ENCODE measurements at regions not wholly inside any gene's neighbourhood (a gene's known extent, or its start where the extent isn't known, plus 50 kb on each side); places are given as distances from the start of the nearest gene placed in this dataset.

GRCh38 chr5:32500181-32500580 is 55.6 kb upstream of the ZFR start:
- DNase-seq (no peak), ATAC-seq (replicated peaks in 1 of 4) (no peak)
- ChIA-PET POLR2A (no interaction called here), CTCF (interaction anchor here (0.6 to 1.1 kb wide), 2 partner anchors 12 to 13 kb away, joined by 3 to 5 read pairs; no protein-coding TSS in a partner anchor)
- H3K4me3 ChIP-seq (ENCODE audit: control insufficient read depth in 1 of 2, extremely low read depth in 1 of 2, low read length in 1 of 2): no peak overlapping the region
- no peak overlapping the region for H3K4me3 Mint-ChIP-seq
- peaks cover 10 to 16% (median 11%) of the 10 kb centered on the region in 3 donors for H3K4me1 Mint-ChIP-seq
- H3K4me1 ChIP-seq (ENCODE audit: control insufficient read depth in 1 of 2, extremely low read depth in 1 of 2, insufficient read depth in 2 of 2, low read length in 2 of 2): peaks cover 3 to 8% of the 10 kb centered on the region in 2 experiments
- H3K27me3 Mint-ChIP-seq: peaks cover 0 to 9% of the 10 kb centered on the region in 2 donors
- WGBS (ENCODE audit: insufficient coverage): 94% methylated on average over 3 of the region's 7 CpGs
- no peaks in the 10 kb centered on the region for H3K36me3 Mint-ChIP-seq
- no peak overlapping the region for H3K27ac Mint-ChIP-seq
- peaks cover 0 to 4% of the 10 kb centered on the region in 2 experiments for H3K27me3 ChIP-seq (replicated peaks in 1 of 2; ENCODE audit: control insufficient read depth in 2 of 2, extremely low read depth in 1 of 2, insufficient read depth in 2 of 2, low read length in 1 of 2)
- H3K27ac ChIP-seq (ENCODE audit: low read length): no peak overlapping the region
- H3K36me3 ChIP-seq (ENCODE audit: control insufficient read depth in 2 of 2, extremely low read depth in 1 of 2, insufficient read depth in 1 of 2, low read length in 1 of 2): no peaks in the 10 kb centered on the region
- no peaks in the 10 kb centered on the region for H3K9me3 ChIP-seq
- H3K9me3 Mint-ChIP-seq: no peaks in the 10 kb centered on the region

GRCh38 chr5:32499261-32499660 is 54.7 kb upstream of the ZFR start:
- WGBS (ENCODE audit: insufficient coverage): 60% methylated on average over 1 of the region's 2 CpGs

GRCh38 chr5:32498484-32498883 is 53.9 kb upstream of the ZFR start:
- H3K4me3 Mint-ChIP-seq: no peak overlapping the region
- H3K27me3 Mint-ChIP-seq: peaks cover 0 to 3% of the 10 kb centered on the region in 2 donors
- ChIA-PET CTCF (interaction anchor here (1.3 to 2.8 kb wide), 3 partner anchors 10 to 92 kb away, joined by 5 to 11 read pairs (median 9); no protein-coding TSS in a partner anchor), POLR2A (interaction anchor here in 1 of 2 donors (0.6 kb wide), 1 partner anchor 92 kb away, joined by 3 read pairs; no protein-coding TSS in a partner anchor)
- Histone ChIP-seq H3K27me3 (replicated peaks in 1 of 2; ENCODE audit: control insufficient read depth in 2 of 2, extremely low read depth in 1 of 2, insufficient read depth in 2 of 2, low read length in 1 of 2) (peaks cover 0 to 4% of the 10 kb centered on the region in 2 experiments), H3K4me3 (ENCODE audit: control insufficient read depth in 1 of 2, extremely low read depth in 1 of 2, low read length in 1 of 2) (no peak overlapping the region), H3K27ac (ENCODE audit: low read length) (no peak overlapping the region), H3K9me3 (no peaks in the 10 kb centered on the region), H3K36me3 (ENCODE audit: control insufficient read depth in 2 of 2, extremely low read depth in 1 of 2, insufficient read depth in 1 of 2, low read length in 1 of 2) (no peaks in the 10 kb centered on the region), H3K4me1 (ENCODE audit: control insufficient read depth in 1 of 2, extremely low read depth in 1 of 2, insufficient read depth in 2 of 2, low read length in 2 of 2) (no peaks in the 10 kb centered on the region)
- H3K4me1 Mint-ChIP-seq: peaks cover 0 to 6% (median 2%) of the 10 kb centered on the region in 3 donors
- no peaks in the 10 kb centered on the region for H3K36me3 Mint-ChIP-seq
- H3K9me3 Mint-ChIP-seq: no peaks in the 10 kb centered on the region
- ATAC-seq (replicated peaks in 1 of 4) (no peak), DNase-seq (no peak)
- H3K27ac Mint-ChIP-seq: no peak overlapping the region

More at GRCh38 chr5:32499261-32499660, 54.7 kb upstream of the ZFR start:
- H3K4me3 ChIP-seq (ENCODE audit: control insufficient read depth in 1 of 2, extremely low read depth in 1 of 2, low read length in 1 of 2): no peak overlapping the region
- Mint-ChIP-seq H3K4me1 (peaks cover under 1 to 7% (median 2%) of the 10 kb centered on the region in 3 donors), H3K27ac (no peak overlapping the region), H3K9me3 (no peaks in the 10 kb centered on the region), H3K36me3 (no peaks in the 10 kb centered on the region), H3K4me3 (no peak overlapping the region), H3K27me3 (peaks cover 0 to 3% of the 10 kb centered on the region in 2 donors)
- H3K4me1 ChIP-seq (ENCODE audit: control insufficient read depth in 1 of 2, extremely low read depth in 1 of 2, insufficient read depth in 2 of 2, low read length in 2 of 2): no peaks in the 10 kb centered on the region
- ATAC-seq (replicated peaks in 1 of 4): no peak
- no peaks in the 10 kb centered on the region for H3K36me3 ChIP-seq (ENCODE audit: control insufficient read depth in 2 of 2, extremely low read depth in 1 of 2, insufficient read depth in 1 of 2, low read length in 1 of 2)
- no peaks in the 10 kb centered on the region for H3K9me3 ChIP-seq
- H3K27me3 ChIP-seq (replicated peaks in 1 of 2; ENCODE audit: control insufficient read depth in 2 of 2, extremely low read depth in 1 of 2, insufficient read depth in 2 of 2, low read length in 1 of 2): peaks cover 0 to 4% of the 10 kb centered on the region in 2 experiments
- POLR2A ChIA-PET: no interaction called here
- no peak for DNase-seq
- CTCF ChIA-PET: interaction anchor here (0.5 to 1.7 kb wide), 6 partner anchors 9 to 91 kb away, joined by 3 to 9 read pairs (median 5); no protein-coding TSS in a partner anchor
- H3K27ac ChIP-seq (ENCODE audit: low read length): no peak overlapping the region

- no peaks in the 10 kb centered on the region for H3K9me3 Mint-ChIP-seq
- H3K27me3 ChIP-seq (replicated peaks in 1 of 2; ENCODE audit: control insufficient read depth in 2 of 2, extremely low read depth in 1 of 2, insufficient read depth in 2 of 2, low read length in 1 of 2): peaks cover 0 to 4% of the 10 kb centered on the region in 2 experiments
Observed at GRCh38 chr5:32496104-32496503, 51.6 kb upstream of the ZFR start.

GRCh38 chr5:32494827-32495226 is 50.3 kb upstream of the ZFR start:
- ATAC-seq (replicated peaks in 1 of 4) (no peak), DNase-seq (no peak)
- Histone ChIP-seq H3K27ac (ENCODE audit: low read length) (no peak overlapping the region), H3K4me1 (ENCODE audit: control insufficient read depth in 1 of 2, extremely low read depth in 1 of 2, insufficient read depth in 2 of 2, low read length in 2 of 2) (no peaks in the 10 kb centered on the region), H3K27me3 (replicated peaks in 1 of 2; ENCODE audit: control insufficient read depth in 2 of 2, extremely low read depth in 1 of 2, insufficient read depth in 2 of 2, low read length in 1 of 2) (peaks cover 0 to 4% of the 10 kb centered on the region in 2 experiments), H3K9me3 (no peaks in the 10 kb centered on the region), H3K36me3 (ENCODE audit: control insufficient read depth in 2 of 2, extremely low read depth in 1 of 2, insufficient read depth in 1 of 2, low read length in 1 of 2) (no peaks in the 10 kb centered on the region), H3K4me3 (ENCODE audit: control insufficient read depth in 1 of 2, extremely low read depth in 1 of 2, low read length in 1 of 2) (no peak overlapping the region)
- no peak overlapping the region for H3K27ac Mint-ChIP-seq
- peaks cover 0 to 6% (median 4%) of the 10 kb centered on the region in 3 donors for H3K4me1 Mint-ChIP-seq
- H3K4me3 Mint-ChIP-seq: no peak overlapping the region
- no peaks in the 10 kb centered on the region for H3K27me3 Mint-ChIP-seq
- ChIA-PET POLR2A (no interaction called here), CTCF (interaction anchor here (0.6 to 3.3 kb wide), 4 partner anchors 10 to 95 kb away, joined by 3 to 19 read pairs (median 6); no protein-coding TSS in a partner anchor)
- WGBS (ENCODE audit: insufficient coverage): 100% methylated on average over 4 of the region's 6 CpGs
- no peaks in the 10 kb centered on the region for H3K36me3 Mint-ChIP-seq
- no peaks in the 10 kb centered on the region for H3K9me3 Mint-ChIP-seq

More at GRCh38 chr5:32496104-32496503, 51.6 kb upstream of the ZFR start:
- no peaks in the 10 kb centered on the region for H3K27me3 Mint-ChIP-seq
- ChIA-PET CTCF (interaction anchor here (0.9 to 3.3 kb wide), 3 partner anchors 89 to 94 kb away, joined by 4 to 19 read pairs (median 11); partner anchors contain the start of gene SUB1 (in 1 of the 2)), POLR2A (no interaction called here)
- Histone ChIP-seq H3K27ac (ENCODE audit: low read length) (no peak overlapping the region), H3K9me3 (no peaks in the 10 kb centered on the region), H3K4me1 (ENCODE audit: control insufficient read depth in 1 of 2, extremely low read depth in 1 of 2, insufficient read depth in 2 of 2, low read length in 2 of 2) (no peaks in the 10 kb centered on the region), H3K36me3 (ENCODE audit: control insufficient read depth in 2 of 2, extremely low read depth in 1 of 2, insufficient read depth in 1 of 2, low read length in 1 of 2) (no peaks in the 10 kb centered on the region), H3K4me3 (ENCODE audit: control insufficient read depth in 1 of 2, extremely low read depth in 1 of 2, low read length in 1 of 2) (no peak overlapping the region)
- no peak overlapping the region for H3K4me3 Mint-ChIP-seq
- H3K36me3 Mint-ChIP-seq: no peaks in the 10 kb centered on the region
- no peak overlapping the region for H3K27ac Mint-ChIP-seq
- DNase-seq (no peak), ATAC-seq (replicated peaks in 1 of 4) (no peak)
- 94% methylated on average over 3 of the region's 5 CpGs for WGBS (ENCODE audit: insufficient coverage)
- H3K4me1 Mint-ChIP-seq: peaks cover 0 to 4% (median 2%) of the 10 kb centered on the region in 3 donors

All from T-cell (primary cell).